Testis (tissue), 2 donors: ENCODE measurements at regions not wholly inside any gene's neighbourhood (a gene's known extent, or its start where the extent isn't known, plus 50 kb on each side); places are given as distances from the start of the nearest gene placed in this dataset.

Source experiments
- CTCF ChIP-seq, 3 experiments: fragments of 450-650 bp in 2 of 3; fragments of 200-600 bp in 1 of 3; sonication (generic) in 1 of 3; IDR thresholded peaks; one replicate each; pipeline ENCODE4 v1.5.1; 2016 to 2019; ENCODE audit warnings: antibody characterized with exemption in 3 of 3, mild to moderate bottlenecking in 2 of 3, moderate library complexity in 1 of 3
- POLR2A ChIP-seq: fragments of 450-650 bp; IDR thresholded peaks from one replicate; pipeline ENCODE4 v1.6.1; 2017; ENCODE audit warnings: antibody characterized with exemption, mild to moderate bottlenecking, moderate library complexity

GRCh38 chr13:64369121-64369520, 2861.0 kb downstream of the PCDH9 start:
- TF ChIP-seq CTCF (IDR thresholded peaks at IDR 0.05) (no peak), POLR2A (no peak)
